Gastrocnemius medialis (tissue), 4 donors: ENCODE measurements at regions not wholly inside any gene's neighbourhood (a gene's known extent, or its start where the extent isn't known, plus 50 kb on each side); places are given as distances from the start of the nearest gene placed in this dataset.

Source experiments
- CTCF ChIP-seq, 5 experiments: fragments of 450-650 bp in 3 of 5; fragments of 200-600 bp in 2 of 5; sonication (generic) in 2 of 5; IDR thresholded peaks in 4 of 5; conservative IDR thresholded peaks in 1 of 5; 1 replicate in 4 of 5; 2 replicates in 1 of 5; pipeline ENCODE4 v1.5.1; 2016 to 2019; ENCODE audit warnings: antibody characterized with exemption in 5 of 5, mild to moderate bottlenecking in 3 of 5, moderate library complexity in 3 of 5
- POLR2A ChIP-seq, 2 donors: fragments of 450-650 bp; IDR thresholded peaks; one replicate each; pipeline ENCODE4 v1.6.1; 2017; ENCODE audit warnings: antibody characterized with exemption in 2 of 2, mild to moderate bottlenecking in 2 of 2, moderate library complexity in 2 of 2

- TF ChIP-seq CTCF (IDR thresholded peaks at IDR 0.05 in 4 of 5, conservative IDR thresholded peaks at IDR 0.05 in 1 of 5), result no peak
- no peak for TF ChIP-seq POLR2A (IDR thresholded peaks at IDR 0.05)
These were observed 403.2 kb upstream of the ADAMTS5 start for GRCh38 chr21:27369978-27370571.
